ENCODE measurements at regions not wholly inside any gene's neighbourhood (a gene's known extent, or its start where the extent isn't known, plus 50 kb on each side); places are given as distances from the start of the nearest gene placed in this dataset.

DNA sequence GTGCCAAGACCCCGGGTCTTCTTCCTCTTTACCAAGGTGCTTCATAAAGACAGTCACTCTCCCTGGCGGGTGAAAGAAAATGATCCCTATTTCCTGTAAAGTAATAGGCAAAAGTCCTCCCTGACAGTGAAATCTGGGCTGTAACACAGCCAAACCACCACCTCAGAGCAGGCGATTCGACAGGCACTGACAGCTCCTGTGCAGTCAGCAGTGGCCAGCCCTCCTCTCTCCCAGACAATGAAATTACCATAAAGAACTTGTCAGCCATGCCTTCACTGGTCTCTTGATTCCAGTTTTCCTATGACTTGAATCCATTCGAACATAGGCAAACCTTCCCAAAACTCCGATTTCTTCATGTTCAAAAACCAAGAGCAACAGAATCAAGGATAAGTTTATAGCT lies 492.2 kb upstream of the DAB1 start:
- Histone ChIP-seq H3K27ac (no peak overlapping the region), H3K4me3 (no peak overlapping the region), H3K9me3 (no peaks in the 10 kb centered on the region), H3K27me3 (replicated peaks; ENCODE audit: insufficient read depth) (no peaks in the 10 kb centered on the region), H3K36me3 (no peaks in the 10 kb centered on the region), H3K4me1 (ENCODE audit: control insufficient read depth in 1 of 2, low read depth in 2 of 2) (no peaks in the 10 kb centered on the region)
- DNase-seq (ENCODE audit: low spot score) (no peak), ATAC-seq (ENCODE audit: insufficient number of reproducible peaks, low FRiP score, low read depth) (no peak)
- TF ChIP-seq, protein P1, sequence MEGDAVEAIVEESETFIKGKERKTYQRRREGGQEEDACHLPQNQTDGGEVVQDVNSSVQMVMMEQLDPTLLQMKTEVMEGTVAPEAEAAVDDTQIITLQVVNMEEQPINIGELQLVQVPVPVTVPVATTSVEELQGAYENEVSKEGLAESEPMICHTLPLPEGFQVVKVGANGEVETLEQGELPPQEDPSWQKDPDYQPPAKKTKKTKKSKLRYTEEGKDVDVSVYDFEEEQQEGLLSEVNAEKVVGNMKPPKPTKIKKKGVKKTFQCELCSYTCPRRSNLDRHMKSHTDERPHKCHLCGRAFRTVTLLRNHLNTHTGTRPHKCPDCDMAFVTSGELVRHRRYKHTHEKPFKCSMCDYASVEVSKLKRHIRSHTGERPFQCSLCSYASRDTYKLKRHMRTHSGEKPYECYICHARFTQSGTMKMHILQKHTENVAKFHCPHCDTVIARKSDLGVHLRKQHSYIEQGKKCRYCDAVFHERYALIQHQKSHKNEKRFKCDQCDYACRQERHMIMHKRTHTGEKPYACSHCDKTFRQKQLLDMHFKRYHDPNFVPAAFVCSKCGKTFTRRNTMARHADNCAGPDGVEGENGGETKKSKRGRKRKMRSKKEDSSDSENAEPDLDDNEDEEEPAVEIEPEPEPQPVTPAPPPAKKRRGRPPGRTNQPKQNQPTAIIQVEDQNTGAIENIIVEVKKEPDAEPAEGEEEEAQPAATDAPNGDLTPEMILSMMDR (IDR thresholded peaks at IDR 0.05): no peak

DNA sequence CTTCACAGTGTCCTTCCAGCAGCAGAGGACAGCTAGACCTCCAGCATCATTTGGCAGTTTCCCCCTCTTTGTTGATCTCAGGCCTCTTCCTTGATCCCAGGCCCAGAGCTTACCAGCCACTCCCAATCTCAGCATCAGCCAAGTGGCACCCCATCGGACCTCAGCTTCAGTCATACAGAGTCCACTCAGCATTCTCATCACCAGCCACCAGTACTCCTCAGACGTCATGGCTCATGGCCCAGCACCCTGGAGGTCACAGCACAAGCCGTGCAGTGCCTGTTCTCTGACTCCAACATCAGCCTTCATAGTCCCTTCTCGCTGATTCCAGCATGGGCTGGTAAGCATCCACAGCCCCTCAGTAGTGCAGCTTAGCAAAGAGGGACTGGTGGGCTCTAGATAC lies 487.6 kb upstream of the DAB1 start:
- H3K27me3 ChIP-seq (replicated peaks; ENCODE audit: insufficient read depth): no peaks in the 10 kb centered on the region
- ATAC-seq (ENCODE audit: insufficient number of reproducible peaks, low FRiP score, low read depth): no peak
- DNase-seq (ENCODE audit: low spot score): no peak
- H3K36me3 ChIP-seq: no peaks in the 10 kb centered on the region
- H3K9me3 ChIP-seq: no peaks in the 10 kb centered on the region
- TF ChIP-seq, protein P1 (IDR thresholded peaks at IDR 0.05): no peak
- H3K4me3 ChIP-seq: no peak overlapping the region
- no peaks in the 10 kb centered on the region for H3K4me1 ChIP-seq (ENCODE audit: control insufficient read depth in 1 of 2, low read depth in 2 of 2)
- no peak overlapping the region for H3K27ac ChIP-seq

DNA sequence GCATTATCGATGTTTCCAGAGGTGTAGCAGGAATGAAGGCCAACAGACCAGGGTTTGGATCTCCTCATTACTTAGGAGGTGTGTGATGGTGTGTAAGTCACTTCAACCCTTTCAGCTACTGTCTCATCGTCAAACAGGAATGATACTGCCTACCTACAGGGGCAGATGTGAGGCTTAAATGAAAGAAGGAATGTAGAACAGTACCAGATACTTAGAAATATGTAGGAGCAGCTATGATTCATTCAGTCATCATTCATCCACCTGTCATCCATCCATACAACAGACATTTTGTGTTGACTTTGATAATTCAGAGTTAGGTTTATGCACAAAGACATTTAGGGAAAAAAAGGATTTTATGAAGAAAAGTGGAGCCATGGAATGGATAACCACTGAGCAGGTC lies 486.9 kb upstream of the DAB1 start:
- no peak overlapping the region for H3K4me3 ChIP-seq
- no peak for ATAC-seq (ENCODE audit: insufficient number of reproducible peaks, low FRiP score, low read depth)
- no peaks in the 10 kb centered on the region for H3K36me3 ChIP-seq
- H3K27ac ChIP-seq: no peak overlapping the region
- no peaks in the 10 kb centered on the region for H3K27me3 ChIP-seq (replicated peaks; ENCODE audit: insufficient read depth)
- no peaks in the 10 kb centered on the region for H3K4me1 ChIP-seq (ENCODE audit: control insufficient read depth in 1 of 2, low read depth in 2 of 2)
- no peaks in the 10 kb centered on the region for H3K9me3 ChIP-seq
- TF ChIP-seq, protein P1 (IDR thresholded peaks at IDR 0.05): no peak
- no peak for DNase-seq (ENCODE audit: low spot score)

DNA sequence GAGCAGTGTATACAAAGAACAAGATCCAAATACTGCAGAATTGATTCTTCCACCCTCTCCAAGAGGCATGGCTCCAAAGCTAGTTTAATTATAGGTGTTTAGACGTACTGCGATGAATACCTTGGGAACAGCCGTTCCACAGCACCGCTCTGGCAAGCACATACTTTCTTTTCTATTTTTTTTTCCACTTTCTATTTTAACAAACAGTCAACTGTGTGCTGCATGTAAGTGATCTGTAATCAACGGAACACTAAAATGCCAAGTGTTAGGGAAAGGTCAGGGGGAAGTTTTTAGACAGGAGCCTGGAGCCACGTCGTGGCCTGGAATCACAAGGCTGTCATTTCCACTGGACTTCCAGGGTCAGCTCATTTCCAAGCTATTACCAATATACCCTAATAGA lies 486.4 kb upstream of the DAB1 start:
- no peaks in the 10 kb centered on the region for H3K4me1 ChIP-seq (ENCODE audit: control insufficient read depth in 1 of 2, low read depth in 2 of 2)
- H3K9me3 ChIP-seq: no peaks in the 10 kb centered on the region
- H3K27me3 ChIP-seq (replicated peaks; ENCODE audit: insufficient read depth): no peaks in the 10 kb centered on the region
- no peak overlapping the region for H3K27ac ChIP-seq
- TF ChIP-seq, protein P1 (IDR thresholded peaks at IDR 0.05): no peak
- DNase-seq (ENCODE audit: low spot score): no peak
- no peak overlapping the region for H3K4me3 ChIP-seq
- no peak for ATAC-seq (ENCODE audit: insufficient number of reproducible peaks, low FRiP score, low read depth)
- no peaks in the 10 kb centered on the region for H3K36me3 ChIP-seq

DNA sequence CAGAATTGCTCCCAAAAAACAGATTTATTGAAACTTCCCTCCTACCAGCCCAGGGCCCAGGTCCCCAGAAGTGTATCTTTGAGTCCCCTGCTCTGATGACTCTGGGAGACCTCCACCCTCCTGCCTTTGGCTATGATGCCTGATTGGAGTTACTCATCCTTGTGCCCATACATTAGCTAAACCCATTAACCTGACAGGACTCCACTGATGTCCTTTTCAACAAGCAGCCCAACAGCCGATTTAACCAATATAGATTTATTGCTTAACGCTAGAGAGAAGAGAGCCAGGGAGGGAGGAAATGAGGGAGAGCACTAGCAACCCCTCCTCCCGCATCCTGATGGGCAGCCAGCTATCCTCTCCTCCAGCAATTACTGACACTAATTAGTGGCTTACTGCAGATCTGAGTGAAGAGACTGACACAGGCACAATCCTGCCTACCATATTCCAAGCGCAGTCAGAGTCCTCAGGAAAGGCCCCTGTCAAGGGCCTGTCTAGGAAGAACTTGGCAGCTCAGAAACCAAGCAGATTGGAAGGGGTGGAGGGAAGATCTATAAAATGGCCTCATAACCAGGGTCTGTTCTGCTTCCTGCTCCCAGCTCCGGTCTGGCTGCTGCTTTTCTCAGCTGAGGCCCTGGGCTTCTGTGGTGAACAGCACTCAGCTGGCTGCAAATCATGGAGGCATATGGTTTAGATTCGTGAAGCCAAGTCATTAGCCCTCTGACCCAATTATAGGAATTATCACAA lies 484.5 kb upstream of the DAB1 start:
- Histone ChIP-seq H3K4me1 (ENCODE audit: control insufficient read depth in 1 of 2, low read depth in 2 of 2) (no peaks in the 10 kb centered on the region), H3K9me3 (no peaks in the 10 kb centered on the region), H3K4me3 (no peak overlapping the region), H3K27ac (no peak overlapping the region), H3K27me3 (replicated peaks; ENCODE audit: insufficient read depth) (no peaks in the 10 kb centered on the region), H3K36me3 (no peaks in the 10 kb centered on the region)
- DNase-seq (ENCODE audit: low spot score): no peak
- no peak for ATAC-seq (ENCODE audit: insufficient number of reproducible peaks, low FRiP score, low read depth)
- TF ChIP-seq, protein P1 (IDR thresholded peaks at IDR 0.05): no peak

Measured in thoracic aorta (tissue), 2 donors.